Kidney epithelial cell (primary cell): ENCODE measurements at regions not wholly inside any gene's neighbourhood (a gene's known extent, or its start where the extent isn't known, plus 50 kb on each side); places are given as distances from the start of the nearest gene placed in this dataset.

ENCODE experiments used
- DNase-seq: peaks from one replicate; pipeline ENCODE4 v3.0.0-alpha.2; 2010; ENCODE audit warnings: low read depth
- H3K27me3 ChIP-seq: 2 replicates; pipeline ENCODE4 v1.6.0; 2011; ENCODE audit warnings: low read length; ENCODE audit not compliant: control insufficient read depth, insufficient read depth
- H3K36me3 ChIP-seq: 2 replicates; pipeline ENCODE4 v1.5.1; 2011; ENCODE audit warnings: low read length; ENCODE audit not compliant: control insufficient read depth, insufficient read depth
- H3K4me3 ChIP-seq: 2 replicates; pipeline ENCODE4 v1.5.1; 2011; ENCODE audit warnings: low read depth, mild to moderate bottlenecking, control low read depth, low read length
- TF ChIP-seq, protein P1 (sequence below): IDR thresholded peaks from 2 replicates; pipeline ENCODE4 v1.5.1; 2011; ENCODE audit warnings: mild to moderate bottlenecking, moderate library complexity, low read length, control low read depth, inconsistent platforms; ENCODE audit not compliant: insufficient read depth, poor library complexity, severe bottlenecking

DNA sequence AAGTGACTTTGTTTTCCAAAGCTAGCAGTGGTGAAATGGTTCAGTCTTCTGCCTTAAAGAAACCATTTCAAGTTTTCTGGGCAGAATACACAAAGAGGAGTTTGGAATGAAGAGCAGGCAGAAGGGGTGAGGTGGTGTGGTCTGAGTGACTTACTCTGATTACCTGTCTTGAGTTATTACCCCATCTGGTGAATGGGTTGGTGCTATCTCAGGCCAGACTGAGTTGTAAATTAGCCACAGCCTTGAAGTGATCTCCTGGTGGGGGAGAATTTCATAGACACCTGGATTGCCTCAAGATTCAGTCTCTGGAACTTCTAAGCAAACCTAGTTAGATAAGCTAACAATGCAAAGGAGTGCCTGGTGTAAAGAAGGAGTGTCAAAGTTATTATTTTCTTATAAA, 983.5 kb upstream of the NXPH2 start:
- H3K4me3 ChIP-seq = no peak overlapping the region
- no peaks in the 10 kb centered on the region for H3K36me3 ChIP-seq
- TF ChIP-seq, protein P1, sequence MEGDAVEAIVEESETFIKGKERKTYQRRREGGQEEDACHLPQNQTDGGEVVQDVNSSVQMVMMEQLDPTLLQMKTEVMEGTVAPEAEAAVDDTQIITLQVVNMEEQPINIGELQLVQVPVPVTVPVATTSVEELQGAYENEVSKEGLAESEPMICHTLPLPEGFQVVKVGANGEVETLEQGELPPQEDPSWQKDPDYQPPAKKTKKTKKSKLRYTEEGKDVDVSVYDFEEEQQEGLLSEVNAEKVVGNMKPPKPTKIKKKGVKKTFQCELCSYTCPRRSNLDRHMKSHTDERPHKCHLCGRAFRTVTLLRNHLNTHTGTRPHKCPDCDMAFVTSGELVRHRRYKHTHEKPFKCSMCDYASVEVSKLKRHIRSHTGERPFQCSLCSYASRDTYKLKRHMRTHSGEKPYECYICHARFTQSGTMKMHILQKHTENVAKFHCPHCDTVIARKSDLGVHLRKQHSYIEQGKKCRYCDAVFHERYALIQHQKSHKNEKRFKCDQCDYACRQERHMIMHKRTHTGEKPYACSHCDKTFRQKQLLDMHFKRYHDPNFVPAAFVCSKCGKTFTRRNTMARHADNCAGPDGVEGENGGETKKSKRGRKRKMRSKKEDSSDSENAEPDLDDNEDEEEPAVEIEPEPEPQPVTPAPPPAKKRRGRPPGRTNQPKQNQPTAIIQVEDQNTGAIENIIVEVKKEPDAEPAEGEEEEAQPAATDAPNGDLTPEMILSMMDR = no peak
- no peak for DNase-seq
- H3K27me3 ChIP-seq = no peaks in the 10 kb centered on the region

DNA sequence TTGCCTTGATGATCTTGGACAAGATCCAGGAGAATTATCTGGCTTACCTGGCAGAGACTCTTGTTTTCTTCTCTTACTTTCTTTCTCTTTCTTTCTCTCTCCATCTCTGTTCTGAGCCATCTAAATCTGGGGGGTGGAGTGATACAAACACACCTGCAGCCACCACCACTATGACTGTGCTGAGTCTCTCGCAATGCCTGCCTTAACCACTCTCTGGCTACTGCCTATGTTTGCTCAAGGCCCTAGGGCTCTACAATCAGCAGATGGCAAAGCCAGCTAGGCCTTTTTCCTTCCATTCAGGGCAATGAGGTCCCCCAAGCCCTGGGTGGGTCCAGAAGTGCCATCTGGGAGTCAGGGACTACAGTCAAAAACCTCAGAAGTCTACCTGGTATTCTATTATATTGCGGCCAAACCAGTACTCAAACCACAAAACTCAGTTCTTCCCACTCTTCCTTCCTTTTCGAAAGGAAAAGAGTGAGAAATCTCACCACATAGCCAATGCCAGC, 978.9 kb upstream of the NXPH2 start:
- no peak for DNase-seq
- Histone ChIP-seq H3K4me3 (no peak overlapping the region), H3K27me3 (no peaks in the 10 kb centered on the region), H3K36me3 (no peaks in the 10 kb centered on the region)
- TF ChIP-seq, protein P1 = no peak

DNA sequence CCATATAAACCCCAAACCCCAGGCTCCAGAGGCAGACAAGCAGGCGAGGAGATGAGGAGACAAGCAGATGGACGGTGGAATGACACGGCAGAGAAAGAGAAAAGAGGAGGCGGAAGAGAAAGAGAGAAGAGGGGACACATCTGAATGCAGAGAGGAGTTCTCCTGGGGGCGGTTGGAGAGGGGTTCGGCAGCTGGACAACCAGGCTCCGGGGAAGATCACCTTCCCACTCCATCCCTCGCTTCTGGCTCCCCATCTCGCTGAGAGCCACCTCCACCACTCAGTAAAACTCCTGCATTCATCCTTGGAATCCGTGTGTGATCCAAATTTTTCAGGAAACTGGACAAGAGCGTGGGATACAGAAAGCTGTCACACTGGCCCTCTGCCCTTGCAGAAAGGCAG, 966.7 kb upstream of the NXPH2 start:
- Histone ChIP-seq H3K27me3 (no peaks in the 10 kb centered on the region), H3K4me3 (no peak overlapping the region), H3K36me3 (no peaks in the 10 kb centered on the region)
- TF ChIP-seq, protein P1 = no peak
- no peak for DNase-seq

DNA sequence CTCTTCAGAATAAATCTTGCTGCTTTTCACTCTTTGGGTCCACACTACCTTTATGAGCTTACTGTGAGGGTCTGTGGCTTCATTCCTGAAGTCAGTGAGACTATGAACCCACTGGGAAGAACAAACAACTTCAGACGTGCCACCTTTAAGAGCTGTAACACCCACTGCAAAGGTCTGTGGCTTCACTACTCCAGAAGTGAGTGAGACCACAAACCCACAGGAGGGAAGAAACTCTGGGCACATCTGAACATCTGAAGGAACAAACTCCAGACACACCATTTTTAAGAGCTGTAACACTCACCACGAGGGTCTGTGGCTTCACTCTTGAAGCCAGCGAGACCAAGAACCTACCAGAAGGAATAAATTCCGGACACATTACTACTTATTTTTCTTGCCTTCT, 964.1 kb upstream of the NXPH2 start:
- no peak overlapping the region for H3K4me3 ChIP-seq
- DNase-seq = no peak
- H3K27me3 ChIP-seq = no peaks in the 10 kb centered on the region
- H3K36me3 ChIP-seq = no peaks in the 10 kb centered on the region
- TF ChIP-seq, protein P1 = no peak

DNA sequence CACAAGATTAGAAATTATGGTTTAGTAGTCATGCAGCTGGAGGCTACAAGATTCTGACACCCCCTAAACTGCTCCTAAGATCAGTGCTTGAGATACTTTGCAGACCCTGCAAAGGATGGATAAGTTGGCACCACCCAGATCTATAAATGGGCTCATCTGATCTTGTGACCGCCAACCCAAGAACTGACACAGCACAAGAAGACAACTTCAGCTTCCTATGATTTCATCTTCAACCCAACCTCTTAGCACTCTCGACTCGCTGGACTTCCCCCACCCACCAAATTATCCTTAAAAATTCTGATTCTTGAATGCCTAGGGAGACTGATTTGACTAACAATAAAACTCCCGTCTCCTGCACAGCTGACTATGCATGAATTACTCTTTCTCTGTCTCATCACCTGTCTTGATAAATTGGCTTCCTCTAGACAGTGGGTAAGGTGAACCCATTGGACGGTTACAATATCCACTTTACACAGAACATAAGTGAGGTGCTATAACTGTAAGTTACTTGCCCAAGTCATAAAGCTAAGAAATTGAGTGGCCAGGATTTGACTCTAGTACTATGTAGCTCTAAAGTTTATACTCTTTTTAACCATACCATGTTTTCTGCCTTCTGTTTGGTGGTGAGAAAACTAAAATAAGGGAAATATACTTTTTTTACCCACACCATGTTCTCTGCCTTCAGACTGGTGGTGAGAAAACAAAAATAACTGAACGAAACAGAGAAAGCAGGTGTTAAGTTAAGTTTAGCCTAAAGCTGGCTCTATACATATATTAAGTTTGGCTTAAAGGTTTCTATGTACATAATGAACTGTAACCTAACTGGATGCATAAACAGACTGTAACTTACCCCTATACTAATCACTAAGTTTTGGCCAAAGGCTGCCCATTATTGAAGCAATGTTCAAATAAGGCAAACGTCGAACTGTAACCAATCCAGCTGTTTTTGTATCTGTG, 962.3 kb upstream of the NXPH2 start:
- H3K36me3 ChIP-seq = no peaks in the 10 kb centered on the region
- no peak for DNase-seq
- no peaks in the 10 kb centered on the region for H3K27me3 ChIP-seq
- no peak overlapping the region for H3K4me3 ChIP-seq
- TF ChIP-seq, protein P1 = no peak
